ENCODE measurements at regions not wholly inside any gene's neighbourhood (a gene's known extent, or its start where the extent isn't known, plus 50 kb on each side); places are given as distances from the start of the nearest gene placed in this dataset.

DNA sequence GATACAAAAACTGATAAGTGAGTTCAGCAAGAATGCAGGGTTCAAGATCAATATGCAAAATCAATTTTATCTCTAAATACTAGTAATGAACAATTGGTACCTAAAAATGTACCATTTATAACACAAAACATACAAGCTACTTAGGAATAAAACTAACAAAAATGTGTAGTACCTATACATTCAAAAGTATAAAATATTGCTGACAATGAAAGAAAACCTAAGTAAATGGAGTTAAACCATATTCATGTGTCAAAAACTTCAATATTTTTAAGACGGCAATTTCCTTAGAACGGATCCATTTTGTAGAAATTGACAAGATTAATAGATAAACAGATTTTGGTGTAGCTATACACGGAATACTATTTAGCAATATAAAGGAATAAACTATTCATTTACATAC, 343.1 kb upstream of the CCDC54 start:
- intact Hi-C loops (cut with DNase I) = no loop called here
- 75 to 81% methylated on average over 3 of the region's 3 CpGs for WGBS, 2 donors
- TF ChIP-seq, protein P1, sequence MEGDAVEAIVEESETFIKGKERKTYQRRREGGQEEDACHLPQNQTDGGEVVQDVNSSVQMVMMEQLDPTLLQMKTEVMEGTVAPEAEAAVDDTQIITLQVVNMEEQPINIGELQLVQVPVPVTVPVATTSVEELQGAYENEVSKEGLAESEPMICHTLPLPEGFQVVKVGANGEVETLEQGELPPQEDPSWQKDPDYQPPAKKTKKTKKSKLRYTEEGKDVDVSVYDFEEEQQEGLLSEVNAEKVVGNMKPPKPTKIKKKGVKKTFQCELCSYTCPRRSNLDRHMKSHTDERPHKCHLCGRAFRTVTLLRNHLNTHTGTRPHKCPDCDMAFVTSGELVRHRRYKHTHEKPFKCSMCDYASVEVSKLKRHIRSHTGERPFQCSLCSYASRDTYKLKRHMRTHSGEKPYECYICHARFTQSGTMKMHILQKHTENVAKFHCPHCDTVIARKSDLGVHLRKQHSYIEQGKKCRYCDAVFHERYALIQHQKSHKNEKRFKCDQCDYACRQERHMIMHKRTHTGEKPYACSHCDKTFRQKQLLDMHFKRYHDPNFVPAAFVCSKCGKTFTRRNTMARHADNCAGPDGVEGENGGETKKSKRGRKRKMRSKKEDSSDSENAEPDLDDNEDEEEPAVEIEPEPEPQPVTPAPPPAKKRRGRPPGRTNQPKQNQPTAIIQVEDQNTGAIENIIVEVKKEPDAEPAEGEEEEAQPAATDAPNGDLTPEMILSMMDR (IDR thresholded peaks at IDR 0.05) = no peak
- no peak for TF ChIP-seq POLR2A (IDR thresholded peaks at IDR 0.05)
- Histone ChIP-seq H3K27ac (no peak overlapping the region), H3K4me1 (no peaks in the 10 kb centered on the region), H3K27me3 (no peaks in the 10 kb centered on the region), H3K4me3 (replicated peaks in 1 of 3) (no peak overlapping the region), H3K36me3 (no peaks in the 10 kb centered on the region), H3K9me3 (no peaks in the 10 kb centered on the region)
- DNase-seq = no peak

- H3K36me3 ChIP-seq = no peaks in the 10 kb centered on the region
- DNase-seq = no peak
- intact Hi-C loops (cut with DNase I) = no loop called here
- H3K27ac ChIP-seq = no peak overlapping the region
- H3K27me3 ChIP-seq = no peaks in the 10 kb centered on the region
- WGBS, 2 donors = 75 to 82% methylated on average over 2 of the region's 2 CpGs
- TF ChIP-seq, protein P1 (IDR thresholded peaks at IDR 0.05) = no peak
- no peak for TF ChIP-seq POLR2A (IDR thresholded peaks at IDR 0.05)
- H3K4me1 ChIP-seq = no peaks in the 10 kb centered on the region
- H3K9me3 ChIP-seq = no peaks in the 10 kb centered on the region
- no peak overlapping the region for H3K4me3 ChIP-seq (replicated peaks in 1 of 3)
These were observed 342.1 kb upstream of the CCDC54 start for GRCh38 chr3:107035176-107035575.

- Histone ChIP-seq H3K4me1 (no peaks in the 10 kb centered on the region), H3K27me3 (no peaks in the 10 kb centered on the region), H3K36me3 (no peaks in the 10 kb centered on the region), H3K27ac (no peak overlapping the region), H3K4me3 (replicated peaks in 1 of 3) (no peak overlapping the region), H3K9me3 (no peaks in the 10 kb centered on the region)
- 33 to 50% methylated on average over 1 of the region's 1 CpG for WGBS, 2 donors
- no peak for DNase-seq
- TF ChIP-seq, protein P1 (IDR thresholded peaks at IDR 0.05) = no peak
- TF ChIP-seq POLR2A (IDR thresholded peaks at IDR 0.05) = no peak
- intact Hi-C loops (cut with DNase I) = no loop called here
These were observed 332.6 kb upstream of the CCDC54 start for GRCh38 chr3:107044677-107045076.

- intact Hi-C loops (cut with DNase I) = no loop called here
- Histone ChIP-seq H3K4me3 (replicated peaks in 1 of 3) (no peak overlapping the region), H3K27ac (no peak overlapping the region), H3K36me3 (no peaks in the 10 kb centered on the region), H3K4me1 (no peaks in the 10 kb centered on the region), H3K27me3 (no peaks in the 10 kb centered on the region), H3K9me3 (no peaks in the 10 kb centered on the region)
- no peak for DNase-seq
- 58 to 66% methylated on average over 3 of the region's 3 CpGs for WGBS, 2 donors
- TF ChIP-seq, protein P1 (IDR thresholded peaks at IDR 0.05) = no peak
- no peak for TF ChIP-seq POLR2A (IDR thresholded peaks at IDR 0.05)
These were observed 331.4 kb upstream of the CCDC54 start for GRCh38 chr3:107045791-107046190.

DNA sequence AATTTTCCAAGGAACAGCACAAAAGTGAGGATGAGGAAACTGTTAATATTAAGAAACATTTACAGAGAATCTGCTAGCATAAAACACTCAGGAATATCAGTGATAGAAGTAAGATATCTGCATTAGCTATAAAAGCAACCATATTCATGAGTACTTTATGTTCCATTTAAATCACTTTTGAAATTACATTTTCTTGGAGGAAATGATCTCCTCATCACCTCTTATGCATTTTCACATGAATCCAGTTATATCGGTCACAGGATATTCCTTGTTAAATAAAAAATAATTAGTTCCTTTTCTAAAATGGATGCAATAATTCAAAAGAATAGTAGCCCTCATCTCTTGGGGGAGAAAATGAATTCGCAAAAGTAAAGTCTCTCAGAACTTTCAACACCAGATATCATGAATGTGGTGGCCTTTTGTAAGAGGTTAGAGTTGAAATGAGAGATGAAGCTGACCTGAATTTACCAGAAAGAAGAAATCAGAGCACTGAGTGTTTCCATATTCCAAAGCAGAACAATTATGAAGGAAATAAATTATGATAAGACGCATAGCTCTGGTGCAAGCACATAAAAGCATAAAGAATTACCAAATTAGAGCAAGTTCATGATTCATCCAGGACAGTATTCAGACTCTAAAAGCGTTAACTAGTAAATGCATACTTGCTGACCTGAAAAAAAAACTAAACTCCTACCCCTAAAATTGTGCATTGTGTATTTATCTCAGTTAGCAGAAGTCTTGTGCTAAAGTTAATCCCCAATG, 321.9 kb upstream of the CCDC54 start:
- intact Hi-C loops (cut with DNase I) = no loop called here
- H3K27me3 ChIP-seq = no peaks in the 10 kb centered on the region
- DNase-seq = no peak
- WGBS, 2 donors = 83 to 84% methylated on average over 4 of the region's 4 CpGs
- TF ChIP-seq, protein P1 (IDR thresholded peaks at IDR 0.05) = no peak
- TF ChIP-seq POLR2A (IDR thresholded peaks at IDR 0.05) = no peak
- no peak overlapping the region for H3K27ac ChIP-seq
- no peaks in the 10 kb centered on the region for H3K9me3 ChIP-seq
- no peaks in the 10 kb centered on the region for H3K4me1 ChIP-seq
- H3K36me3 ChIP-seq = no peaks in the 10 kb centered on the region
- H3K4me3 ChIP-seq (replicated peaks in 1 of 3) = no peak overlapping the region
